Muscle of arm (tissue), 1 donor: ENCODE measurements at regions not wholly inside any gene's neighbourhood (a gene's known extent, or its start where the extent isn't known, plus 50 kb on each side); places are given as distances from the start of the nearest gene placed in this dataset.
"Not testable (repeated sequence)": the region's sequence is repeated elsewhere in the genome, so short reads cannot be mapped to it uniquely, and the experiment has no call there.

Source experiments
- DNase-seq: peaks from one replicate; pipeline ENCODE4 v3.0.0-alpha.2; 2013

- no peak for DNase-seq
These were observed 98.8 kb downstream of the SOD2 start for GRCh38 chr6:159594106-159594749.

- peak; percentile 62 for DNase-seq
These were observed 102.2 kb downstream of the SOD2 start for GRCh38 chr6:159590835-159591234.

GRCh38 chr6:159586684-159587083 is 106.4 kb downstream of the SOD2 start:
- DNase-seq, result no peak

- no peak for DNase-seq
These were observed 110.3 kb downstream of the SOD2 start for GRCh38 chr6:159582736-159583135.

- no peak for DNase-seq
These were observed 114.4 kb downstream of the SOD2 start for GRCh38 chr6:159578629-159579028.

- DNase-seq, result no peak
These were observed 115.5 kb downstream of the SOD2 start for GRCh38 chr6:159577564-159577963.

GRCh38 chr6:159572439-159573110 is 120.5 kb downstream of the SOD2 start:
- peak; percentile 59 for DNase-seq

GRCh38 chr6:159565181-159565710 is 127.8 kb downstream of the SOD2 start:
- DNase-seq, result no peak

- no peak for DNase-seq
These were observed 128.6 kb downstream of the SOD2 start for GRCh38 chr6:159564456-159564855.

GRCh38 chr6:159557031-159557430 is 136.0 kb downstream of the SOD2 start:
- DNase-seq, result peak; percentile 76

GRCh38 chr6:159555082-159555875 is 137.8 kb downstream of the SOD2 start:
- no peak for DNase-seq

GRCh38 chr6:159541296-159541695 is 151.7 kb downstream of the SOD2 start:
- DNase-seq, result no peak

GRCh38 chr6:159540883-159541282 is 152.2 kb downstream of the SOD2 start:
- no peak for DNase-seq

- no peak for DNase-seq
These were observed 152.9 kb downstream of the SOD2 start for GRCh38 chr6:159540152-159540551.

GRCh38 chr6:159538031-159538430 is 155.0 kb downstream of the SOD2 start:
- not testable (repeated sequence) for DNase-seq

GRCh38 chr6:159535656-159536350 is 157.2 kb downstream of the SOD2 start:
- DNase-seq, result peak; percentile 78

GRCh38 chr6:159533568-159533967 is 159.5 kb downstream of the SOD2 start:
- DNase-seq, result no peak

- DNase-seq, result no peak
These were observed 160.0 kb downstream of the SOD2 start for GRCh38 chr6:159533016-159533415.

- no peak for DNase-seq
These were observed 160.9 kb downstream of the SOD2 start for GRCh38 chr6:159532155-159532554.

GRCh38 chr6:159529934-159530333 is 163.1 kb downstream of the SOD2 start:
- DNase-seq, result peak; percentile 94

GRCh38 chr6:159527351-159527750 is 165.7 kb downstream of the SOD2 start:
- DNase-seq, result no peak

GRCh38 chr6:159525445-159526025 is 167.5 kb downstream of the SOD2 start:
- no peak for DNase-seq
